K562 (cell line): ENCODE measurements at regions not wholly inside any gene's neighbourhood (a gene's known extent, or its start where the extent isn't known, plus 50 kb on each side); places are given as distances from the start of the nearest gene placed in this dataset.

ENCODE experiments used
- ATAC-seq: fragments of 200-7000 bp; cut with Tn5 transposase; 3 replicates; pipeline ENCODE4 v1.9.1; 2020; ENCODE audit warnings: moderate library complexity
- BruUV-seq: library from RNA; stranded (reverse); fragments of 400-500 nt; replicated peaks from 2 replicates; lab custom pipeline; 2021; lab: Mats Ljungman, UMichigan
- CTCF ChIA-PET: fragments of 300-600 bp; formaldehyde crosslinking; extraction: SDS; loops from one replicate; lab custom pipeline; 2021; ENCODE audit warnings: low intra/inter-chr PET ratio; lab: Yijun Ruan, JAX
- POLR2A ChIA-PET: fragments of 300-600, 350-650 bp; sonication (Branson Sonifier 250); formaldehyde crosslinking; extraction: SDS; loops from one replicate; lab custom pipeline; 2021; ENCODE audit warnings: antibody characterized with exemption, inconsistent platforms; lab: Yijun Ruan, JAX
- DNase-seq, 4 experiments: peaks; one replicate each; pipeline versions ENCODE4 v3.0.0 to v3.0.0-alpha.2; 2011 to 2018; ENCODE audit warnings: low spot score in 3 of 4, mixed read lengths in 3 of 4; ENCODE audit errors: extremely low read depth in 1 of 4
- FAIRE-seq: peaks from 2 replicates; lab custom pipeline; 2011; peaks lifted over from hg19 to GRCh38; lab: Jason Lieb, UNC
- H2AFZ ChIP-seq: 2 replicates; pipeline ENCODE4 v1.6.0; 2011; ENCODE audit warnings: low read depth, low read length, control low read depth, inconsistent platforms
- H3K27ac ChIP-seq: fragments of 200-600 bp; 3 replicates; pipeline ENCODE4 v1.8.0; 2011; ENCODE audit warnings: low read depth, mild to moderate bottlenecking, control low read depth, inconsistent platforms, low read length, moderate library complexity, mixed read lengths; ENCODE audit errors: extremely low read depth
- H3K27me3 ChIP-seq, 2 experiments: fragments of 300-600 bp in 1 of 2; 2 replicates in 1 of 2; 3 replicates in 1 of 2; pipeline versions ENCODE4 v1.6.0 to v1.8.0; 2011; ENCODE audit warnings: inconsistent platforms in 2 of 2, low read length in 2 of 2, mild to moderate bottlenecking in 1 of 2, mixed read lengths in 1 of 2, moderate library complexity in 1 of 2; ENCODE audit not compliant: control insufficient read depth in 2 of 2, insufficient read depth in 2 of 2
- H3K36me3 ChIP-seq: fragments of 300-600 bp; 3 replicates; pipeline ENCODE4 v1.8.0; 2011; ENCODE audit warnings: mild to moderate bottlenecking, low read length, inconsistent platforms; ENCODE audit not compliant: control insufficient read depth, insufficient read depth
- H3K4me1 ChIP-seq, 2 experiments: fragments of 200-600 bp in 1 of 2; replicated peaks in 1 of 2; 2 replicates in 1 of 2; 3 replicates in 1 of 2; pipeline versions ENCODE4 v1.5.1 to v1.8.0; 2011; ENCODE audit warnings: inconsistent platforms in 2 of 2, low read length in 2 of 2, mild to moderate bottlenecking in 1 of 2, mixed read lengths in 1 of 2, moderate library complexity in 1 of 2; ENCODE audit not compliant: control insufficient read depth in 2 of 2, insufficient read depth in 2 of 2
- H3K4me2 ChIP-seq: 2 replicates; pipeline ENCODE4 v1.6.1; 2011; ENCODE audit warnings: low read length, control low read depth, inconsistent platforms, mixed read lengths; ENCODE audit not compliant: insufficient read depth
- H3K4me3 ChIP-seq: fragments of 200-600 bp; sonication (generic), shearing (Covaris generic); 2 replicates; pipeline ENCODE4 v1.5.1; 2016; ENCODE audit warnings: control low read depth, inconsistent platforms
- H3K79me2 ChIP-seq: fragments of 200-600 bp; 3 replicates; pipeline ENCODE4 v1.8.0; 2011; ENCODE audit warnings: low read length, inconsistent platforms; ENCODE audit not compliant: control insufficient read depth, insufficient read depth
- H3K9ac ChIP-seq, 2 experiments: 2 replicates each; pipeline versions ENCODE4 v1.6.0 to v1.6.1; 2011; ENCODE audit warnings: low read depth in 2 of 2, low read length in 2 of 2, control low read depth in 1 of 2, inconsistent platforms in 1 of 2, mild to moderate bottlenecking in 1 of 2, mixed read lengths in 1 of 2; ENCODE audit not compliant: insufficient read depth in 1 of 2
- H3K9me1 ChIP-seq: one replicate; pipeline ENCODE4 v1.6.0; 2011; ENCODE audit warnings: inconsistent platforms, mild to moderate bottlenecking, low read length, moderate library complexity; ENCODE audit not compliant: control insufficient read depth, insufficient read depth
- H3K9me3 ChIP-seq: replicated peaks from 2 replicates; pipeline ENCODE4 v1.5.1; 2011; ENCODE audit warnings: low read depth, low read length, inconsistent platforms; ENCODE audit not compliant: control insufficient read depth, insufficient read depth
- H4K20me1 ChIP-seq: replicated peaks from 2 replicates; pipeline ENCODE4 v1.6.1; 2011; ENCODE audit warnings: low read length, inconsistent platforms, mixed read lengths; ENCODE audit not compliant: control insufficient read depth, insufficient read depth
- C11orf30 ChIP-seq: fragments of 450-650 bp; IDR thresholded peaks from 2 replicates; pipeline ENCODE4 v1.6.1; 2016; ENCODE audit warnings: low read depth, mild to moderate bottlenecking
- CTBP1 ChIP-seq: fragments of 450-650 bp; IDR thresholded peaks from 2 replicates; pipeline ENCODE4 v1.6.1; 2016; ENCODE audit warnings: borderline replicate concordance
- FOSL1 ChIP-seq: fragments of 200-800 bp; sonication (Bioruptor generic); conservative IDR thresholded peaks from 2 replicates; pipeline ENCODE4 v1.6.1; 2016; ENCODE audit warnings: missing genetic modification characterization, missing compliant biosample characterization
- GTF2E2 ChIP-seq: fragments of 200-800 bp; sonication (Bioruptor generic); IDR thresholded peaks from 2 replicates; pipeline ENCODE4 v1.6.1; 2016; ENCODE audit warnings: missing genetic modification characterization, missing compliant biosample characterization
- HEY1 ChIP-seq: fragments of 250-450 bp; sonication (Bioruptor Pico); IDR thresholded peaks from 2 replicates; pipeline ENCODE4 v1.5.0; 2020; ENCODE audit warnings: mild to moderate bottlenecking, moderate library complexity, borderline replicate concordance
- JUND ChIP-seq, 2 experiments: IDR thresholded peaks; 2 replicates in 1 of 2; 3 replicates in 1 of 2; pipeline ENCODE4 v1.6.1; 2011; ENCODE audit warnings: borderline replicate concordance in 2 of 2, low read depth in 2 of 2, low read length in 2 of 2, improper control_type of control experiment in 1 of 2, missing biosample characterization in 1 of 2, missing genetic modification characterization in 1 of 2, missing genetic modification reagents in 1 of 2
- MAFF ChIP-seq: IDR thresholded peaks from 2 replicates; pipeline ENCODE4 v1.6.1; 2012; ENCODE audit warnings: low read length, improper control_type of control experiment
- MAFG ChIP-seq: fragments of 450-650 bp; conservative IDR thresholded peaks from 2 replicates; pipeline ENCODE4 v1.6.1; 2016; ENCODE audit warnings: missing genetic modification characterization, missing compliant biosample characterization
- MAFK ChIP-seq: IDR thresholded peaks from 2 replicates; pipeline ENCODE4 v1.6.1; 2011; ENCODE audit warnings: low read length, improper control_type of control experiment
- MEIS2 ChIP-seq: fragments of 450-650 bp; IDR thresholded peaks from 2 replicates; pipeline ENCODE4 v1.6.1; 2014; ENCODE audit warnings: mild to moderate bottlenecking; ENCODE audit not compliant: partially characterized antibody
- NFIC ChIP-seq: fragments of 450-650 bp; IDR thresholded peaks from 2 replicates; pipeline ENCODE4 v1.6.1; 2017; ENCODE audit warnings: mild to moderate bottlenecking, inconsistent platforms
- TRIM24 ChIP-seq, 2 experiments: fragments of 450-650 bp; IDR thresholded peaks; 2 replicates each; pipeline ENCODE4 v1.6.1; 2016
- YBX1 ChIP-seq: fragments of 450-650 bp; IDR thresholded peaks from 2 replicates; pipeline ENCODE4 v1.7.1; 2016; ENCODE audit warnings: mild to moderate bottlenecking
- WGBS: fragments of 100-300 bp; shearing (Covaris generic); methylation state at CpG from one replicate; pipeline ENCODE4 v1.1.6; 2016; ENCODE audit warnings: low coverage, mixed read lengths; ENCODE audit not compliant: insufficient coverage; ENCODE audit errors: missing lambda C conversion rate; 5-methylcytosine and 5-hydroxymethylcytosine counted together
- in situ Hi-C: fragments of 300-500 bp; cut with MboI; formaldehyde crosslinking; loops from 4 replicates; pipeline ENCODE4 v1.15.0; 2018; ENCODE audit warnings: inconsistent platforms, mixed read lengths
- intact Hi-C: fragments of 100-400 bp; cut with micrococcal nuclease; formaldehyde crosslinking; loops from 2 replicates; pipeline ENCODE4 v1.14.2; 2022
- TF ChIP-seq, protein P1 (sequence below), 2 experiments: fragments of 450-650 bp in 1 of 2; sonication (generic) in 1 of 2; formaldehyde crosslinking in 1 of 2; IDR thresholded peaks in 1 of 2; conservative IDR thresholded peaks in 1 of 2; 2 replicates each; pipeline versions ENCODE4 v1.6.1 to v1.8.1; 2016 to 2023; ENCODE audit warnings: mild to moderate bottlenecking in 2 of 2, moderate library complexity in 2 of 2, inconsistent platforms in 1 of 2, missing genetic modification reagents in 1 of 2
- TF ChIP-seq, protein P2 (sequence below): fragments of 450-650 bp; IDR thresholded peaks from 2 replicates; pipeline ENCODE4 v1.6.1; 2016

DNA sequence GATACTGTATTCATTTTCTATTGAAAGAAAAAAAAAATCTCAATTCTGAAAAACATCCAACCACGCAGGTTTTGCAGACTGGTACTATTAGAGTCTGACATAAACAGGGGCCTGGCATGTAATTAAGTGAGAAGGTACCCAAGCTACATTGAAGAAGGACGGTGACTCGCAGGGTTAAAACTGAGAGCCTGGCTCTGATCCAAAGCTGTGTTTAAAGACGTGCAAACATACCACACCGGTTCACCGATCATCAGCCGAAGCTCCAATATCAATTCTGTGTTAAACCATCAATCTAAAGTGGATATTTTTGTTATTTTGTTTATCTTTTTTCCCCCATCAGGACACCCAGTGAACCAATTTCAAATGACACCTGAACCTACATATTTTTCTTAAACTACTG, 108.1 kb upstream of the DIO3 start:
- WGBS = 0% methylated on average over 7 of the region's 7 CpGs
- ATAC-seq (no peak), FAIRE-seq (no peak), DNase-seq (no peak)
- H3K9ac ChIP-seq = no peak overlapping the region
- peaks cover 12 to 41% of the 10 kb centered on the region in 2 experiments; a peak in 3 of 5 replicates for H3K27me3 ChIP-seq
- intact Hi-C loops = no loop called here
- no peaks in the 10 kb centered on the region; a peak in 2 of 5 replicates for H3K4me1 ChIP-seq
- BruUV-seq = no TSS peak
- H3K79me2 ChIP-seq = no peaks in the 10 kb centered on the region
- TF ChIP-seq NFIC (0 out of 2 replicates have a peak, but pooled peaks have one; percentile 15), TRIM24 (IDR thresholded peaks at IDR 0.05) (no peak)
- no peak overlapping the region for H3K4me3 ChIP-seq
- no peak overlapping the region for H3K27ac ChIP-seq
- POLR2A ChIA-PET = interaction anchor here (0.8 to 1.1 kb wide), 2 partner anchors 10 to 214 kb away, joined by 3 to 4 read pairs; no protein-coding TSS in a partner anchor
- H3K36me3 ChIP-seq = no peaks in the 10 kb centered on the region
- no peaks in the 10 kb centered on the region for H3K9me1 ChIP-seq
- no peaks in the 10 kb centered on the region for H4K20me1 ChIP-seq
- H2AFZ ChIP-seq = no peak overlapping the region
- H3K4me2 ChIP-seq = no peak overlapping the region
- no peaks in the 10 kb centered on the region for H3K9me3 ChIP-seq
- CTCF ChIA-PET = no interaction called here
- in situ Hi-C loops = no loop called here

GRCh38 chr14:101454229-101454628, 107.1 kb upstream of the DIO3 start:
- H2AFZ ChIP-seq = no peak overlapping the region
- no peak overlapping the region for H3K27ac ChIP-seq
- ChIA-PET POLR2A (interaction anchor here (0.8 to 1.1 kb wide), 2 partner anchors 9 to 215 kb away, joined by 3 to 4 read pairs; no protein-coding TSS in a partner anchor), CTCF (no interaction called here)
- in situ Hi-C loops (no loop called here), intact Hi-C loops (no loop called here)
- H3K4me2 ChIP-seq = no peak overlapping the region
- BruUV-seq = no TSS peak
- WGBS = 3% methylated on average over 4 of the region's 4 CpGs
- peaks cover 12 to 42% of the 10 kb centered on the region in 2 experiments; a peak in 3 of 5 replicates for H3K27me3 ChIP-seq
- no peaks in the 10 kb centered on the region for H3K9me3 ChIP-seq
- H3K36me3 ChIP-seq = no peaks in the 10 kb centered on the region
- DNase-seq = no peak
- no peak overlapping the region for H3K4me3 ChIP-seq
- H3K79me2 ChIP-seq = no peaks in the 10 kb centered on the region
- peaks cover 0 to 6% of the 10 kb centered on the region in 2 experiments; a peak in 3 of 5 replicates for H3K4me1 ChIP-seq
- no peak for ATAC-seq
- H3K9ac ChIP-seq = no peak overlapping the region
- no peaks in the 10 kb centered on the region for H4K20me1 ChIP-seq
- FAIRE-seq = no peak
- H3K9me1 ChIP-seq = no peaks in the 10 kb centered on the region
- TF ChIP-seq, protein P1, sequence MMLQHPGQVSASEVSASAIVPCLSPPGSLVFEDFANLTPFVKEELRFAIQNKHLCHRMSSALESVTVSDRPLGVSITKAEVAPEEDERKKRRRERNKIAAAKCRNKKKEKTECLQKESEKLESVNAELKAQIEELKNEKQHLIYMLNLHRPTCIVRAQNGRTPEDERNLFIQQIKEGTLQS (IDR thresholded peaks at IDR 0.05) = peak; percentile 21; the same call in 1 of the 2 replicates
- TF ChIP-seq, protein P1 (CRISPR knock-in tag; conservative IDR thresholded peaks at IDR 0.05) = no peak
- TF ChIP-seq C11orf30 = peak; percentile 81
- peak; percentile 43; the same call in 1 of the 2 replicates for TF ChIP-seq MAFK
- TF ChIP-seq HEY1 (CRISPR knock-in tag) = no peak
- no peak for TF ChIP-seq YBX1
- no peak for TF ChIP-seq GTF2E2 (tag)
- TF ChIP-seq MAFG (tag) = peak; percentile 76
- peak; percentile 36; the same call in 1 of the 2 replicates for TF ChIP-seq CTBP1
- peak; percentile 71 for TF ChIP-seq FOSL1 (tag)
- peak; percentile 15; the same call in 1 of the 2 replicates for TF ChIP-seq JUND (IDR thresholded peaks at IDR 0.05; ENCODE audit: borderline replicate concordance, low read depth, low read length)
- no peak for TF ChIP-seq JUND (tag; IDR thresholded peaks at IDR 0.05; ENCODE audit: borderline replicate concordance, low read depth, low read length)
- peak; percentile 18; the same call in 1 of the 2 replicates for TF ChIP-seq MAFF
- TF ChIP-seq, protein P2, sequence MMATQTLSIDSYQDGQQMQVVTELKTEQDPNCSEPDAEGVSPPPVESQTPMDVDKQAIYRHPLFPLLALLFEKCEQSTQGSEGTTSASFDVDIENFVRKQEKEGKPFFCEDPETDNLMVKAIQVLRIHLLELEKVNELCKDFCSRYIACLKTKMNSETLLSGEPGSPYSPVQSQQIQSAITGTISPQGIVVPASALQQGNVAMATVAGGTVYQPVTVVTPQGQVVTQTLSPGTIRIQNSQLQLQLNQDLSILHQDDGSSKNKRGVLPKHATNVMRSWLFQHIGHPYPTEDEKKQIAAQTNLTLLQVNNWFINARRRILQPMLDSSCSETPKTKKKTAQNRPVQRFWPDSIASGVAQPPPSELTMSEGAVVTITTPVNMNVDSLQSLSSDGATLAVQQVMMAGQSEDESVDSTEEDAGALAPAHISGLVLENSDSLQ = 0 out of 2 replicates have a peak, but pooled peaks have one; percentile 14
- peak; percentile 42 for TF ChIP-seq MEIS2
